Mammary epithelial cell (primary cell): ENCODE measurements at regions not wholly inside any gene's neighbourhood (a gene's known extent, or its start where the extent isn't known, plus 50 kb on each side); places are given as distances from the start of the nearest gene placed in this dataset.

Experiments used
- CTCF ChIP-seq, 2 donors: IDR thresholded peaks in 1 of 2; conservative IDR thresholded peaks in 1 of 2; 2 replicates each; pipeline ENCODE4 v1.5.1; 2011 to 2012; ENCODE audit warnings: inconsistent platforms in 2 of 2, low read length in 2 of 2, mild to moderate bottlenecking in 2 of 2, control low read depth in 1 of 2, low read depth in 1 of 2; ENCODE audit not compliant: insufficient read depth in 1 of 2; ENCODE audit errors: extremely low read depth in 1 of 2
- EZH2 ChIP-seq: IDR thresholded peaks from 2 replicates; pipeline ENCODE4 v1.6.1; 2012; ENCODE audit warnings: low read length, inconsistent platforms, borderline replicate concordance

GRCh38 chr10:26374426-26374825 lies 63.7 kb upstream of the APBB1IP start:
- no peak for TF ChIP-seq CTCF (conservative IDR thresholded peaks at IDR 0.05 in 1 of 2, IDR thresholded peaks at IDR 0.05 in 1 of 2; ENCODE audit: extremely low read depth in 1 of 2, insufficient read depth in 1 of 2, low read depth in 1 of 2, low read length in 2 of 2)
- no peak for TF ChIP-seq EZH2
